Body of pancreas (tissue), 4 donors: ENCODE measurements at regions not wholly inside any gene's neighbourhood (a gene's known extent, or its start where the extent isn't known, plus 50 kb on each side); places are given as distances from the start of the nearest gene placed in this dataset.

Experiments
- CTCF ChIP-seq, 7 experiments: fragments of 450-650 bp in 4 of 7; fragments of 200-600 bp in 3 of 7; sonication (generic) in 3 of 7; IDR thresholded peaks; one replicate each; pipeline ENCODE4 v1.5.1; 2016 to 2019; ENCODE audit warnings: antibody characterized with exemption in 7 of 7
- POLR2A ChIP-seq, 3 donors: fragments of 450-650 bp; IDR thresholded peaks; one replicate each; pipeline ENCODE4 v1.6.1; 2016; ENCODE audit warnings: antibody characterized with exemption in 3 of 3, mild to moderate bottlenecking in 2 of 3

- no peak for TF ChIP-seq CTCF (IDR thresholded peaks at IDR 0.05)
- no peak for TF ChIP-seq POLR2A (IDR thresholded peaks at IDR 0.05)
Observed at GRCh38 chr3:73950865-73951558, 326.3 kb upstream of the PDZRN3 start.
